Neural progenitor cell (in vitro differentiated cells): ENCODE measurements at regions not wholly inside any gene's neighbourhood (a gene's known extent, or its start where the extent isn't known, plus 50 kb on each side); places are given as distances from the start of the nearest gene placed in this dataset.

ENCODE experiments used
- CTCF ChIP-seq: fragments of 200-600 bp; sonication (generic); IDR thresholded peaks from 2 replicates; pipeline ENCODE4 v1.5.1; 2017; ENCODE audit warnings: antibody characterized with exemption, mild to moderate bottlenecking
- EZH2phosphoT487 ChIP-seq: fragments of 200-600 bp; sonication (generic); IDR thresholded peaks from 2 replicates; pipeline ENCODE4 v1.6.1; 2017; ENCODE audit warnings: antibody characterized with exemption

- TF ChIP-seq CTCF (no peak), EZH2phosphoT487 (no peak)
Observed at GRCh38 chr13:73364736-73365135, 305.9 kb downstream of the KLF5 start.
